ENCODE measurements at regions not wholly inside any gene's neighbourhood (a gene's known extent, or its start where the extent isn't known, plus 50 kb on each side); places are given as distances from the start of the nearest gene placed in this dataset.

GRCh38 chr5:158155811-158156505 is 297.0 kb upstream of the CLINT1 start:
- TF ChIP-seq EZH2 (optimal IDR thresholded peaks at IDR 0.05; ENCODE audit: low read depth, low read length) (no peak), CTCF (IDR thresholded peaks at IDR 0.05; ENCODE audit: low read length) (no peak)

Data from MM.1S (cell line).